ENCODE measurements at regions not wholly inside any gene's neighbourhood (a gene's known extent, or its start where the extent isn't known, plus 50 kb on each side); places are given as distances from the start of the nearest gene placed in this dataset.

- TF ChIP-seq CTCF (IDR thresholded peaks at IDR 0.05) (no peak), POLR2A (IDR thresholded peaks at IDR 0.05) (no peak)
Observed at GRCh38 chr5:39696672-39697398, 272.1 kb upstream of the DAB2 start.

Measured in transverse colon (tissue), 3 donors.